H4 (cell line): ENCODE measurements at regions not wholly inside any gene's neighbourhood (a gene's known extent, or its start where the extent isn't known, plus 50 kb on each side); places are given as distances from the start of the nearest gene placed in this dataset.

Experiments used
- DNase-seq: peaks from one replicate; pipeline ENCODE4 v3.0.0-alpha.2; 2015; ENCODE audit warnings: low spot score

DNA sequence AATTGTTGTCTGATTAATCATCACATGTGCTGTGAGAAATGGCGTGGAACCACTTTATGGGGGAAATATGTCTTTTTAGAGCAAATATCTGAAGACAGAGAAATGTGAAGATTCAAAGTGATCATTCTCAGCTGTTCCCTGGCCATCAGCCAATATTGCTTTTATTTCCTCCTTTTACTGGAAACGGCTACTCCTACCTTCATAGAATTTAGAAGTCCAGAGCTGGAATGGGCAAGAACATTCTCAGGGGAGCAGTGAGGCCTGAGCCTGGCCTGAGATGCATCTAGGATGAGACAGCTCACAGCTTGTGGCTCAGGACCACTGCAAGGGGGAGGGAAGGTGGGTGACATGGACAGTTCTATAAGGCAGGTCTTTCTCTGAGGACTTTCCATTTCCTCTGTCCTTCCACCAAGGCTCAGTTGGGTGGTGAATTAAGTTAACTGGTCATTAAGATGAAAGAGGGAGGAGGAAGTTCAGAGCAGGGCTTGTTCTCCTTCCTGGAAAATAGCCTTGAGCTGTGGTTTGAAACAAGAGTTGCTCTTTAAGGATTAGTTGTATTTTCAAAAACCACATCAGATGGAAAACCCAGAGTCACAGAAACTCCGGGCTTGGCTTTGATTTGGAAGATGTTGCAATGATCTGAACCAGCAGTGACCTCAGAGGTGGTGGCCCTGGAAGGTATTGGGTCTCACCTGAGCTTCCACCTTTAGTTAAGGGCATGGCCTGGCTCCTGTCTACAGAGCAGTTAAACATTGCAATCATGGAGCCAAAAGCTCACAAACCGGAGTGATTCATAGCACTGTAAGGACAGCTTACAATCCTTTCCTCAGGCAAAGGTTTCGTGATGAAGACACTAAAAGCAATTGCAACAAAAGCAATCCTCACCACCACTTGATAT is 144.3 kb downstream of the VAPA start:
- peak; percentile 79 for DNase-seq

DNA sequence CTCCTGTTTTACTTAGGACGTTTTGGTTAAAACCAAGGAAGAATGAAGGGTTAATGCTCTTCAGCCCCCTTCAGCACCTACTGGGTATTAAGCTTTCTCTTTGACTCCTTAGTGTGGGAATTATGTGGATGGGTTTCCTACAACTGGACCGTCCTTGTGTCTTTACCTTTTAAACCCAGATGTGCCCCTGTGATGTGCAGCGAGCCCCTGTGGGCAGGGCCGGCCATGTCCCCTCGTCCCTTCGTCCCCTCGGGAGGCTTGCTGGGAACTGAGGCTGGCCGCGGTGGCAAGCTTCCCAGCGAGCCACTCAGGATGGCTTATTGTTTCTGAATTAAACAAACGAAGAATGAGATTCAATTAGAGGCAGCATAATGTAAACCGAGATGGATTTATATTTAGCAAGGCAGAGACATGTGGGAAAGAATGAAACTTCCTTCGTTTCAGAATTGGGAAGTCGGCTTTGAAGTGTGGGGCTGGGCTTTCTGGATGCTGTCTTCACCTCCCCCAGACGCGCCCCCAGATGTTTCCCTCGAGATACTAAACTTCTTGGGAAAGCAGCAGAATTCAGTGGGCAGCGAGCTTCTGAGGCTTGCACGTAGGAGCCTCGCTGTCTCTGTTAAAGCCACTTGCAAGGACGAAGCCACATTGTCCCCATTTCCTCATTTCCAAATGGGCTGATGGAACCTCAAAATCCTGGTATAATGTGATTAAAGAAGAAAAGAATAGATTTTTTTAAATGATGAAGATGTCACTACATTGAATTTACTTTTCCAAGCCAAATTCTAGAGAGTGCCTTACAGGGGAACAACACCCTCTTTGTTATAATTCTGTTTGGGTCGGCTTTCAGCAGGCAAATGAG is 146.0 kb downstream of the VAPA start:
- no peak for DNase-seq

GRCh38 chr18:10060469-10060782 is 146.6 kb downstream of the VAPA start:
- no peak for DNase-seq

GRCh38 chr18:10060841-10061240 is 147.0 kb downstream of the VAPA start:
- DNase-seq, result no peak

GRCh38 chr18:10061566-10062140 is 147.8 kb downstream of the VAPA start:
- DNase-seq, result no peak

DNA sequence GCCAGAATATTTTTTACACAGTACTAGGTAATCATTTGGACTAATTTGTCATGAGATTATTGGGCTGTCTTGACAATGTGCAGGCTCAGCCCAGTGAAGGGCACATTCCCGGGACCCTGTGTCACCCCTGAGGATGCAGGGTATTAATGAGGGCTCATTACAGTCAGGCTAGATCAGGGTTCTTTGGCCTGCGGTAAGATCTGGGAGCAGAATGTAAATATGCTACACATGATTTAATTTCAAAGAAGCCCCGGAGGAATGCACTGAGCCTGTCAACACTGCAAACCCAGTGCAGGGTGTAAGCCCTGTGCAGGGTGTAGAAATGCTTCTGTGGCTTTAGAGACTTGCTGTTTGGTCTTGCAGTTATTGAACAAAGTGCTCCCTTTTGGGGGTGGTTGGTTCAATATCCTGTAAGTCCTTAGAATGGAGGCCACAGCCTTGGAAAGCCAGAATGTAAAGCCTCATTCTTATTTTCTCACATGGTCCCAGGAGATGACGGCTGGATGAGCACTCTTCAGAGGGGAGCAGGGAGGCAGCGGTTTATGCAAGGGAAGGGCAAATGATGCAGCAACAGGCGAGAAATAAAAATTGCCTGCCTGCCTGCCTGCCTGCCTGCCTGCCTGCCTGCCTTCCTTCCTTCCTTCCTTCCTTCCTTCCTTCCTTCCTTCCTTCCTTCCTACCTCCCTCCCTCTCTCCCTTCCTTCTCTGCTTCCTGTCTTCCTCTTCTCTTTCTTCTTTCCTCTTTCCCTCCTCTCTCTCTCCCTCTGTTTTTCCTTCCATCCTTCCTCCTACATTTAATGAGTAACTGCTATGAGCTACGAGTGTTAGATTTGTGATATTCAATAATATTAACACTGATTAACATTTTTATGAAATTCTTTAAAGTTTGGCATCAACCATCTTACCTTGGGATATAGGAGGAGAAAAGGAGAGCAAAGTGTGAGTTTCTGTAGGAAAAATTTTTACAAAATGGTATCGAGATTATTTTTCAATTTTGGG is 148.8 kb downstream of the VAPA start:
- DNase-seq, result no peak

- DNase-seq, result no peak
Measured at GRCh38 chr18:10063489-10063888, 149.7 kb downstream of the VAPA start.

DNA sequence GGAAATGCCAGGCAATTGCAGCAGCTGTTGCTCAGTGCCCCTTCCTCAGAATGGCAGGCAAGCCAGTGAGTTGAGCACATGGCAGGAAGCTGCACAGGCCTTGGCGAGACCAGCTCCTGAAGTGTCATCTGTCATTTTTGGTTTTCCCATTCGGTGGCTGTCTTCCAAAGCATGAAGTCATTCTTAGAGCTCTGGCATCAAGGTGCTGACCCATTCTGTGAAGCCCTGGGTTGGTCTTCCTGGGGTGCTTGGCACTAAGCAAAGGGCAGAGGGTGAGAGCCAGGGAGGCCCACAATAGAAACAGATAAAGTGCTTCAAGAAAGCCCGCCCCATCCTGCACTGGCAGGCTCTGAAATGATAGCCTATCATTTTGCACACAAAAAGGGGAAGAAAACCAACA is 150.5 kb downstream of the VAPA start:
- DNase-seq, result no peak

DNA sequence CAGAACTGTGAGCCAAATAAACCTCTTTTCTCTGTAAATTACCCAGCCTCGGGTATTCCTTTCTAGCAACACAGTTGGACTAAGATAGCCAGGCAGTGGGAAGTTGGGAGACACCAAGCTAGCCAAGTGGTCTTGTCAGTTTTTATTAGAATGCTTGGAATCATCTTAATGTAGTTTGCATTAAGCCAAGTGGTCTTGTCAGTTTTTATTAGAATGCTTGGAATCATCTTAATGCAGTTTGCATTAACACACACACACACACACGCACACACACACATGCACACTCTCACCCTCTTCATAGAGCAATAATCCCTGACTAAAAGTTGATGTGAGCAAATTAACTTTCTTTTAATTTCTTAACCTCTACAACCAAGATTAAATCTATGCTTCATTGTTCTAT is 151.5 kb downstream of the VAPA start:
- DNase-seq, result no peak

DNA sequence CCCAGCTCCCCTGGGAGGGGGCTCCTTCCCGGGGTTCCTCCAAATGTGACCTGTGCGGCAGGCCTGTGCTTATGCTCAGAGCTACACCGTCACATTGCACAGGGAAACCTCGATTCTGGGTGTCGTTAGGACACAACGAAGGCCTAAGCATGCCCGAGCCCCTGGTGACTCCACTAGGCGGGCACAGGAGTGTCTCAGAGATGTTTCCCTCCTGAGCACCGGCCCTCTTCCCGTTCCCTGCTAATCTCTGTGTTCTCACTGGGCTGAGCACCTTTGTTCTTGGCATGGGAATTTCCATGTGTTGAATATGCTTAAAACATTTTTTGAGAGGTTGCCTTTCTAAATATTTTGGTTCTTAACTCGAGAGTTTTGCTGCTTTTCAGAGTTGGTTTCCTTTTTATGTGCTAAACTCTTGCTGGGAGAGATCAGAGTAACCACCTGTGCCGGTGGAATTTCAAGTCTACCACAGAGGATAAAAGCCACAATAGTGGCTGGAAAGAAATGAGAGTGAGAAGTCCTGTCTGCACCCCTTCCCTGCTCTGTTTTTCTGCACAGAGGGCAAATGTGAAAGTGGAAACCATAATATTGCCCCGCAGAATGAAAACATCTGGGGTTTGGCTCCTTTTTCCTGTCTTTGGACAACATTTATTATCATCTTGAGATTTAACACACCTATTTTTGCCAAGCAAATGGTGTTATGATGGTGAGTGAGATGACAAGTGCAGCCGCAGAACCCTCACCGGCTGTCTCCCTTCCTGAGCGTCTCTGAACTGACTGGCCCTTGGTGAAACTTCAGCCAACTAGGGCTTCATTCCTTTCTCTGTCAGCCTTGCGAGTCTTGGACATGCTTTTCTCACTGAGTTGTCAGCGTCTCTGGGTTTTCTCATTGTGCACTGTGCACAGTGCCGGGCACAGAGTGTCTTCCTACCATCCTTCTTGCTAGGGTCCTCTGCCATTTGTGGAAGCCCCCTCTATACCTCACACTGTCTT is 154.1 kb downstream of the VAPA start:
- DNase-seq, result no peak

- DNase-seq, result no peak
Measured at GRCh38 chr18:10068766-10069567, 155.2 kb downstream of the VAPA start.

DNA sequence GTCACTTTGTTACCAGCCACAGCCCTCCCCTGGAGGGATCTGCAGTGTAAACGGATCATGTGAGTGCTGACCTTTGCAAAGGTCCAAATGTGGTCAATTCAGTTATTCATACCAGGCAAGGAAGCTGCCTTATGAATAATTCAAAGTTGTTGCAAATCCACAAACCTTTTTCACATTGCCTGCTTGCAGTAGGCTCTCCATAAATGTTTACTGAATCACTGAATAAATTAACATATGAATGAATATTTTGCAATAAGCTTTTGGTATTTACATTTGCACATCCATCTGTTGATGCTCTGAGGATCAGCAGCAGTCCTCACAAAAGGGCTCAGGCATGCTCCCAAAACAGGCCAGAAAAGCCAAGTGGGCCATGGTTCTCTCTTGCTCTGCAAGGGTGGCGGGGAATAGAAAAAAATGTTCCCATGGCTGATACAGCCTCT is 156.8 kb downstream of the VAPA start:
- DNase-seq, result no peak

GRCh38 chr18:10072671-10073175 is 158.9 kb downstream of the VAPA start:
- DNase-seq, result peak; percentile 19

DNA sequence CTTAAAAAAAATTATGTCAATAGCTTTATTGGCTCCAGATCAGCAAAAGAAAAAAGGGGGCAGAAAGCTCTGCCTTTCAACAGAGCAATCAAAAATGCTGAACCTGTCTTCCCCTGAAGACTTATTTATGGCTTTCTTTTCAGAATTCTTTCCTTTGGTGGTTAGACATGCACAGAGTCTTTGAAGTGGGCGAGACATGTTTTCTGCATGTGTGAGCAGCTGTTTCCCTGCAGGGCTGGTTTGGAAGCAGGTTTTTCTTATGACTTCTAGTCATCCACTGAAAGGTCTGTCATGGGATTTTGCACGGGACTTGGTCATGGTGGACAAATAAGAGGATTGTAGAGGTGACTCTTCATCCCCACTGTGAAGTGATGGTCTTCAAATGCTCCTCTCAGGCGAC is 160.3 kb downstream of the VAPA start:
- DNase-seq, result no peak

DNA sequence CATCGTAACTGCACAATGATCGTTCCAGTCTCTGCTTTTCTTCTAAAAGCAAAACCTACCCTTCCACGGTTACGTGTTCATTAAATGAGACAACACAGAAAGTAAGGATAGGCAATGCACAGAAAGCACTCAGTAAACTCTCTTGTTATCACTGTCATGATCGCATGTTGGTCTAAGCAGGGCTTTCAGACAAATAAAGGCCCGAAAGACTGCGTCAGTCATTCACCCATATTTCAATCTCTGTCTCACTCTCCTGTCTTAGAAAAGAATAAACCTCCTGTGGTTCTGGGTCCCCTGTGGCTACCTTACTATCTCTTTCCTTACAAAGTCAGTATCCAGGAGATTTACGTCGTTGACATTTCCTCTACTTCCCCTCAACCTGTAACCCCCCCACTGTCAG is 160.9 kb downstream of the VAPA start:
- DNase-seq, result no peak

- no peak for DNase-seq
Measured at GRCh38 chr18:10076502-10077030, 162.8 kb downstream of the VAPA start.

DNA sequence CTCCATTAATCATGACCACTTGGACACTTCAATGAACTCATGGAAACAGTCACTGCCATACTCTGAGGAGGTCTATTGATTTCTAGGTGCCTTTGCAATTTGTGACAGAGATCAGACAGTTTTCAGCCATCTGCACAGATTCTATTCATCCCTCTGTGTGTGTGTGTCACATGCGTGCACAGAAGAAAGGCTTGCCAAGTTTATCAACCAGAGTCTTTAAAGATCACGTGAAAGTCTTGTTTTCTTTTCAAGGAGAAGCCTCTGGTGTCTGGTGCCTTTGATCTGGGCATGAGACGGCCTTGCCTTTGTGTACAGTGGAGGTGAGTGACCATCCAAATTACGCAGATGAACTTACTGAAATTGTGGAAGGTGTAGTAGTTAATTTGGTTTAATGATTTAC is 164.2 kb downstream of the VAPA start:
- DNase-seq, result no peak

- DNase-seq, result no peak
Measured at GRCh38 chr18:10080372-10080771, 166.6 kb downstream of the VAPA start.

GRCh38 chr18:10081492-10081891 is 167.7 kb downstream of the VAPA start:
- DNase-seq, result no peak
